Motor neuron (in vitro differentiated cells): ENCODE measurements at regions not wholly inside any gene's neighbourhood (a gene's known extent, or its start where the extent isn't known, plus 50 kb on each side); places are given as distances from the start of the nearest gene placed in this dataset.
"Not testable (repeated sequence)": the region's sequence is repeated elsewhere in the genome, so short reads cannot be mapped to it uniquely, and the experiment has no call there.

ENCODE experiments used
- ATAC-seq, 8 experiments: fragments of 200-7000 bp; cut with Tn5 transposase; replicated peaks in 6 of 8; 2 replicates each; pipeline ENCODE4 v1.8.0; 2021; ENCODE audit warnings: mild to moderate bottlenecking in 8 of 8, moderate library complexity in 8 of 8
- H3K27ac ChIP-seq, 2 donors: fragments of 250-450 bp; sonication (Bioruptor Pico); 2 replicates each; pipeline ENCODE4 v1.9.0; 2021; ENCODE audit warnings: antibody characterized with exemption in 2 of 2, mild to moderate bottlenecking in 2 of 2, moderate library complexity in 1 of 2
- H3K4me1 ChIP-seq, 2 donors: fragments of 250-450 bp; sonication (Bioruptor Pico); replicated peaks in 1 of 2; 2 replicates each; pipeline ENCODE4 v1.6.1; 2021; ENCODE audit warnings: antibody characterized with exemption in 2 of 2, mild to moderate bottlenecking in 2 of 2, moderate library complexity in 1 of 2
- H3K4me3 ChIP-seq, 5 donors: fragments of 250-450 bp; sonication (Bioruptor Pico); 2 replicates each; pipeline ENCODE4 v1.9.0; 2021; ENCODE audit warnings: antibody characterized with exemption in 5 of 5, mild to moderate bottlenecking in 5 of 5, moderate library complexity in 4 of 5
- WGBS, 10 experiments: fragments of 450-650 bp; shearing (Covaris generic); methylation state at CpG; one replicate each; pipeline ENCODE4 v1.0.0; 2022; 5-methylcytosine and 5-hydroxymethylcytosine counted together
- in situ Hi-C, 9 experiments: fragments of 400-800 bp; cut with MboI; loops; one replicate each; pipeline ENCODE4 v1.15.0; 2021; ENCODE audit warnings: low sequenced_read_pairs in 9 of 9, low pct_unique_long_range_greater_than_20kb in 2 of 9; ENCODE audit not compliant: unreplicated experiment in 9 of 9

- no peak overlapping the region for H3K4me3 ChIP-seq
- H3K27ac ChIP-seq = no peak overlapping the region
- in situ Hi-C loops = no loop called here
- no peak for ATAC-seq
- no peaks in the 10 kb centered on the region for H3K4me1 ChIP-seq
Observed at GRCh38 chr14:50020184-50020583, 96.2 kb downstream of the VCPKMT start.

GRCh38 chr14:50020799-50021198 is 95.6 kb downstream of the VCPKMT start:
- H3K27ac ChIP-seq = no peak overlapping the region
- ATAC-seq = no peak
- H3K4me1 ChIP-seq = no peaks in the 10 kb centered on the region
- in situ Hi-C loops = no loop called here
- H3K4me3 ChIP-seq = no peak overlapping the region

- Histone ChIP-seq H3K27ac (no peak overlapping the region), H3K4me1 (no peaks in the 10 kb centered on the region), H3K4me3 (no peak overlapping the region)
- WGBS, 10 experiments = 0 to 90% (median 81%) methylated on average over 1 to 5 of the region's 5 CpGs
- peak in 3 of 8 experiments; percentile 24 to 54 (median 54) for ATAC-seq
- in situ Hi-C loops = no loop called here
Observed at GRCh38 chr14:50021261-50022031, 94.9 kb downstream of the VCPKMT start.

GRCh38 chr14:50022661-50023060 is 93.7 kb downstream of the VCPKMT start:
- in situ Hi-C loops = no loop called here
- H3K27ac ChIP-seq = no peak overlapping the region
- H3K4me1 ChIP-seq = no peaks in the 10 kb centered on the region
- H3K4me3 ChIP-seq = no peak overlapping the region
- 60 to 100% (median 100%) methylated on average over 1 to 3 of the region's 3 CpGs; no CpG with 5 or more reads in 3 of the 10 experiments for WGBS, 10 experiments
- no peak for ATAC-seq

GRCh38 chr14:50023671-50024490 is 92.5 kb downstream of the VCPKMT start:
- ATAC-seq = peak in 2 of 8 experiments; percentile 44 to 56
- Histone ChIP-seq H3K27ac (no peak overlapping the region), H3K4me3 (no peak overlapping the region), H3K4me1 (no peaks in the 10 kb centered on the region)
- in situ Hi-C loops = no loop called here
- WGBS, 10 experiments = 0 to 100% (median 82%) methylated on average over 2 to 8 of the region's 8 CpGs

GRCh38 chr14:50025073-50025472 is 91.3 kb downstream of the VCPKMT start:
- H3K27ac ChIP-seq = no peak overlapping the region
- whole genome bisulfite sequencing, 10 experiments = 0 to 100% (median 80%) methylated on average over 1 to 2 of the region's 3 CpGs; no CpG with 5 or more reads in 5 of the 10 experiments
- no peak overlapping the region for H3K4me3 ChIP-seq
- in situ Hi-C loops = no loop called here
- H3K4me1 ChIP-seq = no peaks in the 10 kb centered on the region
- ATAC-seq = no peak

- 83 to 100% (median 91%) methylated on average over 1 to 2 of the region's 2 CpGs; no CpG with 5 or more reads in 6 of the 10 experiments for WGBS, 10 experiments
- in situ Hi-C loops = no loop called here
- no peaks in the 10 kb centered on the region for H3K4me1 ChIP-seq
- H3K4me3 ChIP-seq = no peak overlapping the region
- no peak overlapping the region for H3K27ac ChIP-seq
- no peak for ATAC-seq
Observed at GRCh38 chr14:50025776-50026175, 90.6 kb downstream of the VCPKMT start.

GRCh38 chr14:50026396-50026795 is 90.0 kb downstream of the VCPKMT start:
- Histone ChIP-seq H3K27ac (no peak overlapping the region), H3K4me3 (no peak overlapping the region), H3K4me1 (no peaks in the 10 kb centered on the region)
- ATAC-seq = no peak
- in situ Hi-C loops = no loop called here
- WGBS, 10 experiments = 60 to 96% (median 83%) methylated on average over 1 to 3 of the region's 3 CpGs; no CpG with 5 or more reads in 2 of the 10 experiments

- no peak for ATAC-seq
- Histone ChIP-seq H3K27ac (no peak overlapping the region), H3K4me1 (no peaks in the 10 kb centered on the region), H3K4me3 (no peak overlapping the region)
- WGBS, 10 experiments = 43 to 94% (median 80%) methylated on average over 1 to 4 of the region's 4 CpGs; no CpG with 5 or more reads in 1 of the 10 experiments
- in situ Hi-C loops = no loop called here
Observed at GRCh38 chr14:50027816-50028215, 88.6 kb downstream of the VCPKMT start.

GRCh38 chr14:50028458-50028857 is 87.9 kb downstream of the VCPKMT start:
- no peak overlapping the region for H3K4me3 ChIP-seq
- ATAC-seq = no peak
- no peaks in the 10 kb centered on the region for H3K4me1 ChIP-seq
- no peak overlapping the region for H3K27ac ChIP-seq
- WGBS, 10 experiments = 90 to 100% (median 100%) methylated on average over 1 to 3 of the region's 6 CpGs; no CpG with 5 or more reads in 5 of the 10 experiments
- in situ Hi-C loops = no loop called here

GRCh38 chr14:50030036-50030435 is 86.3 kb downstream of the VCPKMT start:
- WGBS, 10 experiments = 80 to 100% (median 100%) methylated on average over 1 to 2 of the region's 2 CpGs; no CpG with 5 or more reads in 3 of the 10 experiments
- no peak overlapping the region for H3K27ac ChIP-seq
- H3K4me1 ChIP-seq = no peaks in the 10 kb centered on the region
- no peak overlapping the region for H3K4me3 ChIP-seq
- in situ Hi-C loops = no loop called here
- no peak for ATAC-seq

GRCh38 chr14:50030911-50031310 is 85.5 kb downstream of the VCPKMT start:
- 80 to 86% methylated on average over 1 of the region's 1 CpG; no CpG with 5 or more reads in 8 of the 10 experiments for WGBS, 10 experiments
- H3K4me1 ChIP-seq, H3K27ac ChIP-seq, H3K4me3 ChIP-seq, ATAC-seq, in situ Hi-C loops: not testable (repeated sequence)

GRCh38 chr14:50031602-50032313 is 84.6 kb downstream of the VCPKMT start:
- no peak overlapping the region for H3K27ac ChIP-seq
- no peaks in the 10 kb centered on the region for H3K4me1 ChIP-seq
- 0 to 100% (median 70%) methylated on average over 1 to 4 of the region's 4 CpGs for WGBS, 10 experiments
- in situ Hi-C loops = no loop called here
- no peak overlapping the region for H3K4me3 ChIP-seq
- no peak for ATAC-seq
